Keratinocyte (primary cell): ENCODE measurements at regions not wholly inside any gene's neighbourhood (a gene's known extent, or its start where the extent isn't known, plus 50 kb on each side); places are given as distances from the start of the nearest gene placed in this dataset.

Experiments used
- DNase-seq: peaks from one replicate; pipeline ENCODE4 v3.0.0-alpha.2; 2011; ENCODE audit warnings: low read depth, missing footprints, low spot score
- FAIRE-seq: peaks from 2 replicates; lab custom pipeline; 2011; peaks lifted over from hg19 to GRCh38; lab: Jason Lieb, UNC
- H2AFZ ChIP-seq: 2 replicates; pipeline ENCODE4 v1.6.0; 2012; ENCODE audit warnings: low read length, control low read depth, inconsistent platforms; ENCODE audit not compliant: control insufficient read depth
- H3K27ac ChIP-seq: 2 replicates; pipeline ENCODE4 v1.5.1; 2011; ENCODE audit warnings: low read length; ENCODE audit not compliant: control insufficient read depth, insufficient read depth
- H3K27me3 ChIP-seq: 3 replicates; pipeline ENCODE4 v1.6.0; 2011; ENCODE audit warnings: low read length; ENCODE audit not compliant: control insufficient read depth, insufficient read depth; ENCODE audit errors: extremely low read depth
- H3K36me3 ChIP-seq, 2 experiments: 2 replicates in 1 of 2; 3 replicates in 1 of 2; pipeline ENCODE4 v1.5.1; 2011; ENCODE audit warnings: low read length in 2 of 2, mild to moderate bottlenecking in 1 of 2; ENCODE audit not compliant: control insufficient read depth in 2 of 2, insufficient read depth in 2 of 2; ENCODE audit errors: extremely low read depth in 1 of 2
- H3K4me1 ChIP-seq: 3 replicates; pipeline ENCODE4 v1.5.1; 2011; ENCODE audit warnings: low read length; ENCODE audit not compliant: control insufficient read depth, insufficient read depth; ENCODE audit errors: extremely low read depth
- H3K4me2 ChIP-seq: 3 replicates; pipeline ENCODE4 v1.6.0; 2011; ENCODE audit warnings: low read depth, low read length; ENCODE audit not compliant: control insufficient read depth, insufficient read depth; ENCODE audit errors: extremely low read depth
- H3K4me3 ChIP-seq, 3 experiments: fragments of 200-600 bp in 1 of 3; sonication (generic) in 1 of 3; 2 replicates in 2 of 3; 3 replicates in 1 of 3; pipeline ENCODE4 v1.5.1; 2011 to 2016; ENCODE audit warnings: low read length in 3 of 3, mild to moderate bottlenecking in 3 of 3, control low read depth in 2 of 3, inconsistent platforms in 1 of 3, low read depth in 1 of 3, mixed read lengths in 1 of 3, mixed run types in 1 of 3, moderate library complexity in 1 of 3; ENCODE audit not compliant: control insufficient read depth in 2 of 3, insufficient read depth in 2 of 3; ENCODE audit errors: extremely low read depth in 1 of 3
- H3K79me2 ChIP-seq: 2 replicates; pipeline ENCODE4 v1.6.0; 2012; ENCODE audit warnings: low read length; ENCODE audit not compliant: control insufficient read depth, insufficient read depth
- H3K9ac ChIP-seq: 3 replicates; pipeline ENCODE4 v1.6.0; 2011; ENCODE audit warnings: low read length; ENCODE audit not compliant: control insufficient read depth, insufficient read depth; ENCODE audit errors: extremely low read depth
- H3K9me1 ChIP-seq: 3 replicates; pipeline ENCODE4 v1.6.0; 2011; ENCODE audit warnings: low read length; ENCODE audit not compliant: control insufficient read depth, insufficient read depth; ENCODE audit errors: extremely low read depth
- H3K9me3 ChIP-seq: 2 replicates; pipeline ENCODE4 v1.5.1; 2012; ENCODE audit warnings: low read depth, low read length; ENCODE audit not compliant: control insufficient read depth
- H4K20me1 ChIP-seq: 3 replicates; pipeline ENCODE4 v1.6.0; 2011; ENCODE audit warnings: low read length; ENCODE audit not compliant: control insufficient read depth, insufficient read depth; ENCODE audit errors: extremely low read depth
- EZH2 ChIP-seq: IDR thresholded peaks from one replicate; pipeline ENCODE4 v1.6.1; 2012; ENCODE audit warnings: inconsistent platforms, mild to moderate bottlenecking, low read length, moderate library complexity
- dilution Hi-C: fragments of 300-500 bp; cut with MboI; formaldehyde crosslinking; loops from one replicate; pipeline ENCODE4 v1.7.0; 2020; ENCODE audit warnings: low sequenced_read_pairs; ENCODE audit not compliant: extremely low pct_ligation_motif_present
- TF ChIP-seq, protein P1 (sequence below), 3 experiments: IDR thresholded peaks in 1 of 3; conservative IDR thresholded peaks in 1 of 3; optimal IDR thresholded peaks in 1 of 3; 2 replicates in 2 of 3; 3 replicates in 1 of 3; pipeline versions ENCODE3 to v1.5.1; 2011; ENCODE audit warnings: low read length in 3 of 3, mild to moderate bottlenecking in 3 of 3, moderate library complexity in 2 of 3, control low read depth in 1 of 3, inconsistent platforms in 1 of 3; ENCODE audit not compliant: insufficient read depth in 2 of 3; ENCODE audit errors: extremely low read depth in 1 of 3

DNA sequence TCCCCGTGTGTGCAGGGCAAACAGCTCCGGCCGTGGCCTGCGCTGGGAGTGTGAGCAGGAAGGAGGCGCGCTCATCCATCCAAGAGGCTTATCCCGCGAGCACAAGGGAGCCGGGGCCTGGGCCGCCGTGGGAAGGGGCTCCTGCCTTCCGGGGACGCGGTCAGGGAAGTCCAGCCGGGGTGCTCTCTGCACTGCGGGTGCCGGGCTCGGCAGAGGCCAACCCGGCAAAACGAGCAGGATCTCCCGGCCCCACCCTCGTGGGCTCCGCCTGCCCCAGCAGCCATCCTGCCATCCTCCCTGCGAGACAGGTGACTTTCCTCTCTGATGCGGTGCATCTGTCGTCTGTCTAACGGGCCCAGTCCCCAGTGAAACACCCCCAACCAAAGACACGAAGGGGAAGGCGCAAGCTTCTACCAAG, 244.2 kb downstream of the AUH start:
- H3K4me1 ChIP-seq: peaks cover 24% of the 10 kb centered on the region
- H4K20me1 ChIP-seq: no peaks in the 10 kb centered on the region
- no peak overlapping the region for H3K27ac ChIP-seq
- no peaks in the 10 kb centered on the region for H3K27me3 ChIP-seq
- H3K9me1 ChIP-seq: no peaks in the 10 kb centered on the region
- TF ChIP-seq, protein P1, sequence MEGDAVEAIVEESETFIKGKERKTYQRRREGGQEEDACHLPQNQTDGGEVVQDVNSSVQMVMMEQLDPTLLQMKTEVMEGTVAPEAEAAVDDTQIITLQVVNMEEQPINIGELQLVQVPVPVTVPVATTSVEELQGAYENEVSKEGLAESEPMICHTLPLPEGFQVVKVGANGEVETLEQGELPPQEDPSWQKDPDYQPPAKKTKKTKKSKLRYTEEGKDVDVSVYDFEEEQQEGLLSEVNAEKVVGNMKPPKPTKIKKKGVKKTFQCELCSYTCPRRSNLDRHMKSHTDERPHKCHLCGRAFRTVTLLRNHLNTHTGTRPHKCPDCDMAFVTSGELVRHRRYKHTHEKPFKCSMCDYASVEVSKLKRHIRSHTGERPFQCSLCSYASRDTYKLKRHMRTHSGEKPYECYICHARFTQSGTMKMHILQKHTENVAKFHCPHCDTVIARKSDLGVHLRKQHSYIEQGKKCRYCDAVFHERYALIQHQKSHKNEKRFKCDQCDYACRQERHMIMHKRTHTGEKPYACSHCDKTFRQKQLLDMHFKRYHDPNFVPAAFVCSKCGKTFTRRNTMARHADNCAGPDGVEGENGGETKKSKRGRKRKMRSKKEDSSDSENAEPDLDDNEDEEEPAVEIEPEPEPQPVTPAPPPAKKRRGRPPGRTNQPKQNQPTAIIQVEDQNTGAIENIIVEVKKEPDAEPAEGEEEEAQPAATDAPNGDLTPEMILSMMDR (optimal IDR thresholded peaks at IDR 0.05 in 1 of 3, IDR thresholded peaks at IDR 0.05 in 1 of 3, conservative IDR thresholded peaks at IDR 0.05 in 1 of 3; ENCODE audit: extremely low read depth in 1 of 3, insufficient read depth in 2 of 3, low read length in 3 of 3): no peak
- no peak for TF ChIP-seq EZH2
- no peak overlapping the region for H3K4me2 ChIP-seq
- H3K36me3 ChIP-seq: no peaks in the 10 kb centered on the region
- DNase-seq (no peak), FAIRE-seq (no peak)
- dilution Hi-C loops: no loop called here
- H3K79me2 ChIP-seq: no peaks in the 10 kb centered on the region
- H3K4me3 ChIP-seq: no peak overlapping the region
- no peak overlapping the region for H2AFZ ChIP-seq
- H3K9me3 ChIP-seq: no peaks in the 10 kb centered on the region
- H3K9ac ChIP-seq: no peak overlapping the region

DNA sequence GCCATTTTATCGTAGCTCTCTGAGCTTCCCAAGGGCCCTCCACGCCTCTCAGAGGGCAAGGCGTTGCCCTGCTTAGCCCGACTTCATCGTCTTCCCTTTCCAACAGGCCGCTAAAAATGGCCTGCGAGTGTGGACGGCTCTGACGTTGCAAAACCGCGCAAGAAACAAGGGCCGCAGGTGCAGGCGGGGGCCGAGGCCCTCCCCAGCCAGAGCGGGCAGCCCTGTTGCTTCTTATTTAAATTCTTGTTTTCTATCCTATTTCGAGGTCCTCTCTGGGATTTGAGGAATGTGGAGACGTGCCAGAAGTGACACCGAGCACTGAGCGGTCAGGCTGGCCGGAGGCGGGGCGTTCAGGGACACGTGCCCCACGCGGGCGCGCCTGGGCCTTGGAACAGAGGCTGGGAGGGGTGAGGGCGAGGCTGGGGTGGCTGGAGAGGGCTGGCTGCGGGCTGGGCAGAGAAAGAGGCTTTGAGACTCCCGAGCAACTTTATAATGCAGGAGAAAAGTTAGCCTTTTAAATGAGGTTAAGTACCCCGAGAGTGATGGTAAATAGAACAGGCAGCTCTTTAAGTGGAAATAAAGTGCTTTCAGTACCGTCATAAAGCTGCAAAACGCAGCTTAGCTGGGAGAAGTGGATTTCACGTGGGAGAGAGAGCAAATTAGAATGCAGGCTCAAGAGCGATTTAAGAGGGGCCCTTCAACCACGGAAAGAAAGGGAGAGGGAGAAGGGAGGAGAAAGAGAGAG, 243.6 kb downstream of the AUH start:
- no peaks in the 10 kb centered on the region for H3K9me3 ChIP-seq
- peaks cover 26% of the 10 kb centered on the region for H3K4me1 ChIP-seq
- no peaks in the 10 kb centered on the region for H3K27me3 ChIP-seq
- no peaks in the 10 kb centered on the region for H3K79me2 ChIP-seq
- dilution Hi-C loops: no loop called here
- no peak for FAIRE-seq
- no peaks in the 10 kb centered on the region for H3K9me1 ChIP-seq
- TF ChIP-seq EZH2: no peak
- TF ChIP-seq, protein P1 (optimal IDR thresholded peaks at IDR 0.05 in 1 of 3, IDR thresholded peaks at IDR 0.05 in 1 of 3, conservative IDR thresholded peaks at IDR 0.05 in 1 of 3; ENCODE audit: extremely low read depth in 1 of 3, insufficient read depth in 2 of 3, low read length in 3 of 3): no peak
- DNase-seq: no peak
- H2AFZ ChIP-seq: no peak overlapping the region
- peak overlapping the region; percentile 81 for H3K4me2 ChIP-seq
- H3K36me3 ChIP-seq: no peaks in the 10 kb centered on the region
- H3K9ac ChIP-seq: no peak overlapping the region
- no peak overlapping the region for H3K4me3 ChIP-seq
- no peak overlapping the region for H3K27ac ChIP-seq
- no peaks in the 10 kb centered on the region for H4K20me1 ChIP-seq
